GM19238 (cell line): ENCODE measurements at regions not wholly inside any gene's neighbourhood (a gene's known extent, or its start where the extent isn't known, plus 50 kb on each side); places are given as distances from the start of the nearest gene placed in this dataset.

ENCODE experiments used
- DNase-seq: peaks from one replicate; pipeline ENCODE4 v3.0.0; 2011; ENCODE audit warnings: low spot score; ENCODE audit not compliant: insufficient read length

DNA sequence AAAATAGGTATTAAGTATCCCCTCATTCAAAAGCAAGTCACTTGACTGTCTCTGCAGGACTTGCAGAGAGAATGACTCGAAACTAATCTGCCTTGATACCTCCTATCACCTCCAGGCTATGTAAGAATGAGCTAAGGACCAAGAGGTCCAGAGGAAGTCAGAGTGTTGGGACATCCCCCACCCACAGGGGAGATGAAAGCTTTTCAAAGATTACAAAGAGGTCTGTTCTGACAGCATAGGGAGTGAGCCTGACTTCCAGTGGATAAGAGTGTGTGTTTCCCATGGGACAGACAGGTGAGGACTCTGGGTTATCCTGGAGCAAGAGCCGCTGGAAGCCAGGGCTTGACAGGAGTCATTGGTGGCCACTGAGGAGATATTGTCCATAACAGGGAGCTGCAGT, 85.0 kb upstream of the TACR1 start:
- no peak for DNase-seq

DNA sequence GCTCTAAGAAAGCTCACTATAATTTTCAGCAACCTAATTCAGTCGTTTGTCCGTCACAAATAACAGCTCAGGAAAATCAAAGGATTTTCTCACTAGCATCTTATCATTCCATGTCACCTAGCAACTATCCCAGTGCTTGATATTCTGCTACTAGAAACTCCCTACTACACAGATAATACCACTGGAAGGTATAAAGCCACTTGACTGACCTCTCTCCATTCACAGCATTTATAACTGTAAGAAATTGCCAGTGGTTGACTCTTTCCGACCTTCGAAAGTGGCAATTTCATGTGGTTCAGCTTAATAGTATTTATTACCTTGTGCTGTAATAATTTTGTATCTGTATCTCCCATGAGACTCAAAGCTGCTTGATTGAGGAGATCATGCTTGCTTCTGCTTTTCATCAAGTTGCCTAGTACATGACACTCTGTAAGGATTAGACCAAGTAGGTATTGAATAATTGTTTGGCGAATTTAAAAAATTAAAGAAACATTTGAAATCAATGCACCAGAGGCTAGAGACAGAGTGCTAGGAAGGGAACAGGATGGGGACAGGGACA, 79.6 kb upstream of the TACR1 start:
- no peak for DNase-seq

DNA sequence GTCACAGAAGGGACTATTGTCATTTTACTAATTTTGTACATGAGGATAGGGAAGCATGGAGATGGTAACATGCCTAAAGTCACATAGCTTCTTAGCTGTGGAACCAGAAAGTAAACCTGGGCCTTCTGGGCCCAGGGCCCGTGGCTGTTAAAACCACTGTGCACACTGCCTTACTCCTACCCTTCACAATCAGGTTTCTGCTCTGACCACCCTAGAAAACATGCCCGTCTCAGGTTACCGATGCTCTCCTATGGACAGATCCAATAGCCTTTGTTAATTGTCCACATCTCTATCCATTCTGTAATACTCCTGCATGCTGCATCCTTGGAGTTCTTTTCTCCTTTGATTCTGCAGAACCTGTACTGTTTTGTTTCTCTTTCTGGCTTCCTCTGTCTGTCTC, 79.0 kb upstream of the TACR1 start:
- DNase-seq, result no peak

DNA sequence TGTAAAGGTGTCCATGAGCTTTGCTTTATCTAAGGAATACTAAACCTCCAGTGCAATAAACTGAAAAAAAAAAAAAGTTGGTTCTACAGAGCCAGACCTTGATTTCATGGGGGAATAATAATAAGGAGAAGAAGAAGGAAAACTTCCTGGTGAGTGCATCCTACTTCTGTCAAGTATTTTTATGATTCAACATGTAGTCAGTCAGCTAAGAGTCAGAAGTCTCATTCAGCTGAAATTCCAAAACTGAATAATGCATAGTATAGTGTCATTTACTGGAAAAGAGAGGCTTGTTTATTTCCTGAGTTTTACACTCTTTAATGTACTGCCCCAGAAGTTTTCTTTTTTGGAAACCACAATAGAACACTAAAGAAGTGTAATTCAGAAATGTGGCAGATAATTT, 77.8 kb upstream of the TACR1 start:
- no peak for DNase-seq

DNA sequence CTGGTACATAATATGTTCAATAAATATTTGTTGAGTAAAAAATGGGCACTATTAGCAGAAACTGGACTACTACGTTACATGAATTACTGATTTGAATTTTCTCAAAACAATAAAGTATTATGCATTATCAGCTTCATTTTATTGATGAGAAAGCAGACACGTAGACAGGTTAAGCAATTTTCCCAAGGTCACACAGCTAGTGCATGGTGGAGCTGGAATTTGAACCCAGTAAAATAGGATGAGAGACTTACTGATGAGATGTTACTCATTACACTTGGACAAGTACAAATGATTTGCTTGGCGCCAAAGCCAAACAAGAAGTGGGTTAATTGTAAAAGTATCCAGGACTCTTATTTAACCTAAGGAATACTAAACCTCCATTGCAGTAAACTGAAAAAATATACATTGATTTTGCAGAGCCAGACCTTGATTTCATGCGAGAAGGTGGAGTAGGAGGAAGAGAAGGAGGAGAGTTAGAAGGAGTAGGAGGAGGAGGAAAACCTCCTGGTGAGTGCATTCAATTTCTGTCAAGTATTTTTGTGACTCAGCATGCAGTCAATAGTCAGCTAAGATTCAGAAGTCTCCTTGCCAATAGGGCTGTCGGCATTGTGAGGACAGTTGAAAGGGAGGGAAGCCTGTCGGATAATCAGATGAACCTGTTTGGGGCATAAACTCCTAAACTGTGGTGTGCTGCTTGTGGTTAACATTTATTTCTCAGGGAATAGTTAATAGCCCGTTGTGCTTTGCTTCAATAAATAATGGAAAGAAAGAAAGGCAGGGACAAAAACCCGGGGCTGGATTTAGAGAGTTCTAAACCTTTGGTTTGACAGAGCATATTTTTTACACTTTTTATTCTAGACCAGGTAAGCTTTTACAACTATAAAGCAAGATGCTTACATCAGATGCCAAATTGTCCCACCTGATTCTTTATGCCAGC, 77.0 kb upstream of the TACR1 start:
- no peak for DNase-seq

DNA sequence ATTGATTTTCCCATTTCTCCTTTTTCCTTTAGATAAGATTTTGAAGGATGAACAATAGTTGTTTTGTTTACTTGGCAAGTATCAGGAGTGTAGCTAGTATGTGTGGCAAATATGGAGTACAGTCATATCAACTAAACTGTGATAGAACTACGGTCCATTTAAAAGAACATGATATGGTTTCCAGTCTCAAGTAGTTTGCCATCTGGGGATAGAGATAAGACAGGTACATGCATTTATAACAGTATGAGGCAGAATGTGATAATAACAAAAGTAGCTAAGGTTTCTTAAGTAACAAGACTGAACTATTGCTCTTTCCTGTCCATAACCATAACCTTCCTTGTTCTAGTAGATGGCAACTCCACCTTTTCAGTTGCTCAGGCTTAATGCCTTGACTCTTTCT, 75.6 kb upstream of the TACR1 start:
- DNase-seq, result no peak

DNA sequence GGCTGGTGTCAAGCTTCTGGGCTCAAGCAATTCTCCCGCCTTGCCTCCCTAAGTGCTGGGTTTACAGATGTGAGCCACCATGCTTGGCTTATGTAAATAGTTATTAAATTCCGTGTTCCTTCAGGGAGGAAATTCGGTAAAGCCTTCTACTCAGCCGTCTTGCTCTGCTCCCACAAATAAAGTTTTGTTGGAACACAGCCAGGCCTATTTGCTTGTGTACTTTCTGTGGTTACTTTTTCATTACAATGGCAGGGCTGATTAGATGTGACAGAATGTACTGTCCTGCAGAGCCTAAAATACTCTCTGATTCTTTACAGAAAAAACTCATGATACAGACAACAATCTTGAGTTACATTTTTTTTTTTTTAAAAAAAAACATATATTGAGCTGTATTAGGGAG, 68.8 kb upstream of the TACR1 start:
- DNase-seq, result no peak

DNA sequence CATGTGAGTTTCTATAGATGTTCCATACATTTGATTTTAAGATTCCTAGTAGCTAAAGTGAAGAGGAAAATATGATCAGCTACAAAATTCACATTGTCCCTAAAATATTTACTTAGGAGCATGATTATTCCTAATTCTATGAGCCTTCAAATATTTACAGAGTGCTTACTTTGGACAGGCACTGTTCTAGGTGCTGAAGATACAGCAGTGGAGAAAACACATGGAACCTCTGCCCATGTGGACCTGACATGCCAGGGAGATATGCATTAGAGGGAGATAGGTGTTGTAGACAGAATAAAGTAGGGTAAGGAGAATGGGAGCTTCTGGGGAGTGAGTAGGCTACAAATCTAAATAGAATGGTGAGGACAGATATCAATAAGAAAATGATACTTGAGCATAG, 62.6 kb upstream of the TACR1 start:
- no peak for DNase-seq

DNA sequence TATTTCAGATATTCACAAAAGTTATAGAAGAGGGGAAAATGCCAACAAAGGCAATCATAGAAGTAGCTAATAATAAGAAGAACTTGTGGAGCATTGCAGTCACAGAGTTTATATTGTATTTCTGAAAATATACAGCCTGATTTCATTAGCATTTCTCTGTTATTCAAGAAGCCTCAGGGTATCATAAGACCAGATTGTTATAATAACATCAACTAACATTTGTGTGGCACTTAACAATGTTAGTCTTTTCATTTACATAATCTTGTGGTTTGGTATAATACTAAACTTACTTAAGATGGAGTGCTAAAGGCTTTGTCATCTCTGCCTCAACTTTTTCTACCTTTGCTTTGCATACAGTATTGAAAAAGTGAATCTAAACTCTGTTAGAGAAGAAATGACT, 61.6 kb upstream of the TACR1 start:
- no peak for DNase-seq

DNA sequence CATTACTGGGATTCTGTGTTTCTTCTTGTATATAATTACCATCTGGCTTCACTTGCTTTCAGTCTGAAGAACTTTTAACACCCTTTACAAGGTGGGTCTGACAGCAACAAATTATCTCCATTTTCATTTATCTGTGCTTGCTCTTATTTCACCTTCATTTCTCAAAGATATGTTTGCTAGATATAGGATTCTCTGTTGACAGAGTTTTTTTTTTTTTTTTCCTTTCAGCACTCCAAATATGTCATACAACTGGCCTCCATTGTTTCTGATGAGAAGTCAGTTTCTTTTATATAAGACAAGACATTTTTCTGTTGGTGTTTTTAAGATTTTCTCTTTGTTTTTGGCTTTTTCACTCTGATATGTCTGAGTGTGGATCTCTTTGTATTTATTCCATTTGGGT, 59.3 kb upstream of the TACR1 start:
- no peak for DNase-seq

DNA sequence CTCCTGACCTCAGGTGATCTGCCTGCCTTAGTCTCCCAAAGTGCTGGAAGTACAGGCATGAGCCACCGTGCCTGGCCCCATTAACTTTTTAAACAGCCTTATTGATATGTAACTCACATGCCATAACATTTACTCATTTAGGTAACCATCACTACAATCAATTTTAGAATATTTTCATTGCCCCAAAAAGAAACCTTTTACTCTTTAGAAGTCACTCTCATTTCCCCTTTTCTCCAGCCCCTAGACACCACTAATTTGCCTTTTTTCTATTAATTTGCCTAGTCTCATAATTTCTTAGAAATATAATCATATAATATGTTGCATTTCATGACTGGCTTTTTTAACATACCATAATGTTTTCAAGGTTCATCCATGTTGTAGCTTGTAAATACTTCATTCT, 57.2 kb upstream of the TACR1 start:
- DNase-seq, result no peak

DNA sequence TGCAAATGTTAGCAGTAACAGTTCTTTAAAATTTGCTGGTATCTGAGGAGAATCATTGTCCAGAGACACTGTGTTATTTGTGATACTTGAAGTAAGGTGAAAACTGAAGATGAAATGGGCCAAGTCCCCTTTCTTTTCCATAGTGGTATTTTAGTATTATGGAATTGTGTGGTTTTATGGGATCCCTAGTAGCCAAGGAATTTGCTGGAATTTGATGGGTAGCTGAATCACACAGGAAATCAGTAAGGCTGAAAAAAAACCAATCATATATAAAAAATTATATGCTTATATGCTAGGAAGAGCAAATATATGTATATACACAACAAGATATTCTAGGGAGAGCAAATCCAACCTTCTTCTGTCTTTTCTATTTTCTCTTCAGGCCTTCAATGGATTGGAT, 54.2 kb upstream of the TACR1 start:
- DNase-seq, result no peak

DNA sequence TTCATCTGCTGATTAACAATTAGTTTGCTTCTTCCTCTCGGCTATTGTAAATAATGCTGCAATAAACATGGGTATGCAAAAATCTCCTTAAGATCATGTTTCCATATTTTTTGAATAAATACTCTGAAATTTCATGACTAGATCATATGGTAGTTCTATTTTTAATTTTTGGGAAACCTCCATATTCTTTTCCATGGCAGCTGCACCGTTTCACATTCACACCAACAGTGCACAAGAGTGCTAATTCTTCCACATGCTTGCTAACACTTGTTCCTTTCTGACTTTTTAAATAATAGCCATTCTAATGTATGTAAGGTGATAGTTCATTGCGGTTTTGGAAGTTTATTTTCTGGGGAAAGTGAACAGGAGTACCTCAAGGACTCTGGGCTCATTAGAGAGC, 52.6 kb upstream of the TACR1 start:
- DNase-seq, result no peak
